Adipocyte (in vitro differentiated cells): ENCODE measurements at regions not wholly inside any gene's neighbourhood (a gene's known extent, or its start where the extent isn't known, plus 50 kb on each side); places are given as distances from the start of the nearest gene placed in this dataset.
"Not testable (repeated sequence)": the region's sequence is repeated elsewhere in the genome, so short reads cannot be mapped to it uniquely, and the experiment has no call there.

Source experiments
- DNase-seq: peaks from one replicate; pipeline ENCODE4 v3.0.0-alpha.2; 2015; ENCODE audit warnings: low read depth
- H3K27me3 ChIP-seq: replicated peaks from 2 replicates; pipeline ENCODE4 v1.7.0; 2013; ENCODE audit warnings: mild to moderate bottlenecking, low read length, moderate library complexity; ENCODE audit not compliant: control insufficient read depth, insufficient read depth
- H3K36me3 ChIP-seq: 2 replicates; pipeline ENCODE4 v1.7.0; 2013; ENCODE audit warnings: low read length, mild to moderate bottlenecking, moderate library complexity; ENCODE audit not compliant: control insufficient read depth, insufficient read depth, severe bottlenecking
- H3K4me1 ChIP-seq: 2 replicates; pipeline ENCODE4 v1.7.0; 2013; ENCODE audit warnings: mild to moderate bottlenecking, low read length, moderate library complexity; ENCODE audit not compliant: control insufficient read depth, insufficient read depth
- H3K4me3 ChIP-seq: 2 replicates; pipeline ENCODE4 v1.7.0; 2013; ENCODE audit warnings: mild to moderate bottlenecking, low read length, moderate library complexity
- H3K9ac ChIP-seq: 2 replicates; pipeline ENCODE4 v1.7.0; 2013; ENCODE audit warnings: mild to moderate bottlenecking, low read length, moderate library complexity
- H3K9me3 ChIP-seq: 2 replicates; pipeline ENCODE4 v1.7.0; 2013; ENCODE audit warnings: mild to moderate bottlenecking, low read length, moderate library complexity; ENCODE audit not compliant: control insufficient read depth

GRCh38 chr15:26115229-26115943 lies 252.3 kb upstream of the ATP10A start:
- H3K36me3 ChIP-seq: no peaks in the 10 kb centered on the region
- peaks cover 6% of the 10 kb centered on the region for H3K4me1 ChIP-seq
- H3K9ac ChIP-seq: no peak overlapping the region
- no peaks in the 10 kb centered on the region for H3K27me3 ChIP-seq
- no peak for DNase-seq
- H3K9me3 ChIP-seq: no peaks in the 10 kb centered on the region
- H3K4me3 ChIP-seq: no peak overlapping the region

GRCh38 chr15:26114128-26114527 lies 251.0 kb upstream of the ATP10A start:
- not testable (repeated sequence) for H3K27me3 ChIP-seq, H3K9ac ChIP-seq, H3K4me1 ChIP-seq, H3K9me3 ChIP-seq, DNase-seq, H3K36me3 ChIP-seq, H3K4me3 ChIP-seq

- Histone ChIP-seq H3K4me3 (no peak overlapping the region), H3K27me3 (no peaks in the 10 kb centered on the region), H3K4me1 (peaks cover 6% of the 10 kb centered on the region), H3K9ac (no peak overlapping the region), H3K36me3 (no peaks in the 10 kb centered on the region), H3K9me3 (no peaks in the 10 kb centered on the region)
- DNase-seq: no peak
These were observed 250.2 kb upstream of the ATP10A start for GRCh38 chr15:26113296-26113695.

GRCh38 chr15:26109203-26109602 lies 246.1 kb upstream of the ATP10A start:
- no peaks in the 10 kb centered on the region for H3K27me3 ChIP-seq
- no peak for DNase-seq
- H3K4me1 ChIP-seq: peaks cover 4% of the 10 kb centered on the region
- H3K4me3 ChIP-seq: no peak overlapping the region
- H3K9me3 ChIP-seq: peaks cover 10% of the 10 kb centered on the region
- no peaks in the 10 kb centered on the region for H3K36me3 ChIP-seq
- no peak overlapping the region for H3K9ac ChIP-seq

GRCh38 chr15:26106556-26106955 lies 243.4 kb upstream of the ATP10A start:
- H3K36me3 ChIP-seq: no peaks in the 10 kb centered on the region
- H3K4me1 ChIP-seq: peaks cover 25% of the 10 kb centered on the region
- no peaks in the 10 kb centered on the region for H3K27me3 ChIP-seq
- peak overlapping the region; percentile 17 for H3K4me3 ChIP-seq
- H3K9ac ChIP-seq: no peak overlapping the region
- DNase-seq: no peak
- peaks cover 10% of the 10 kb centered on the region for H3K9me3 ChIP-seq

GRCh38 chr15:26103002-26103404 lies 239.9 kb upstream of the ATP10A start:
- DNase-seq: no peak
- Histone ChIP-seq H3K4me3 (peak overlapping the region; percentile 47), H3K9me3 (peaks cover 10% of the 10 kb centered on the region), H3K27me3 (no peaks in the 10 kb centered on the region), H3K9ac (peak overlapping the region; percentile 59), H3K4me1 (peaks cover 25% of the 10 kb centered on the region), H3K36me3 (no peaks in the 10 kb centered on the region)

- Histone ChIP-seq H3K4me1 (peaks cover 25% of the 10 kb centered on the region), H3K4me3 (no peak overlapping the region), H3K36me3 (no peaks in the 10 kb centered on the region), H3K9me3 (peaks cover 10% of the 10 kb centered on the region), H3K9ac (no peak overlapping the region), H3K27me3 (no peaks in the 10 kb centered on the region)
- no peak for DNase-seq
These were observed 239.2 kb upstream of the ATP10A start for GRCh38 chr15:26102365-26102764.

- Histone ChIP-seq H3K4me1 (peaks cover 25% of the 10 kb centered on the region), H3K36me3 (no peaks in the 10 kb centered on the region), H3K4me3 (no peak overlapping the region), H3K9me3 (peaks cover 5% of the 10 kb centered on the region), H3K27me3 (no peaks in the 10 kb centered on the region), H3K9ac (no peak overlapping the region)
- no peak for DNase-seq
These were observed 238.3 kb upstream of the ATP10A start for GRCh38 chr15:26101443-26101842.

GRCh38 chr15:26098801-26099200 lies 235.7 kb upstream of the ATP10A start:
- H3K27me3 ChIP-seq: no peaks in the 10 kb centered on the region
- no peak for DNase-seq
- no peaks in the 10 kb centered on the region for H3K36me3 ChIP-seq
- H3K9ac ChIP-seq: no peak overlapping the region
- H3K4me3 ChIP-seq: no peak overlapping the region
- no peaks in the 10 kb centered on the region for H3K9me3 ChIP-seq
- peaks cover 17% of the 10 kb centered on the region for H3K4me1 ChIP-seq

GRCh38 chr15:26097216-26097615 lies 234.1 kb upstream of the ATP10A start:
- no peak for DNase-seq
- Histone ChIP-seq H3K27me3 (no peaks in the 10 kb centered on the region), H3K9me3 (no peaks in the 10 kb centered on the region), H3K36me3 (no peaks in the 10 kb centered on the region), H3K4me1 (peaks cover 1% of the 10 kb centered on the region), H3K9ac (no peak overlapping the region), H3K4me3 (no peak overlapping the region)

GRCh38 chr15:26096581-26096980 lies 233.5 kb upstream of the ATP10A start:
- no peaks in the 10 kb centered on the region for H3K36me3 ChIP-seq
- H3K9me3 ChIP-seq: no peaks in the 10 kb centered on the region
- H3K4me3 ChIP-seq: no peak overlapping the region
- no peaks in the 10 kb centered on the region for H3K27me3 ChIP-seq
- H3K4me1 ChIP-seq: no peaks in the 10 kb centered on the region
- DNase-seq: no peak
- no peak overlapping the region for H3K9ac ChIP-seq
